ENCODE measurements at regions not wholly inside any gene's neighbourhood (a gene's known extent, or its start where the extent isn't known, plus 50 kb on each side); places are given as distances from the start of the nearest gene placed in this dataset.

DNA sequence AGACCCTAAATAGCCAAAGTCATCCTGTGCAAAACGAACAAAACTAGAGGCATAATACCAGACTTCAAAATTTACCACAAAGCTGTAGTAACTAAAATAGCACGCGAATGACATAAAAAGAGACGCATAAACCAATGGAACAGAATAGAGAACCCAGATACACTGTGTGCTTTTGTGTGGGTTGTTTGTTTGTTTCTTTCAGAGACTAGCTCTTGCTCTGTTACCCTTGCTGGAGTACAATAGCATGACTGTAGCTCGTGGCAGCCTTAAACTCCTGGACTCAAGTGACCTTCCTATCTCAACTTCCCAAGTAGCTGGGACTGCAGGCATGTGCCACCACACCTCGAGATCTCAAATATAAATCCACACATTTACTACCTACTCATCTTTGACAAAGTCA is 1314.6 kb upstream of the GBE1 start:
- Mint-ChIP-seq H3K4me1 (no peaks in the 10 kb centered on the region), H3K27me3 (ENCODE audit: insufficient read depth, low read depth, poor library complexity) (no peaks in the 10 kb centered on the region), H3K36me3 (ENCODE audit: low read depth) (no peaks in the 10 kb centered on the region), H3K27ac (no peak overlapping the region), H3K4me3 (no peak overlapping the region), H3K9me3 (no peaks in the 10 kb centered on the region)
- H3K4me3 ChIP-seq, result no peak overlapping the region
- H4K20me1 ChIP-seq (replicated peaks; ENCODE audit: insufficient read depth), result no peaks in the 10 kb centered on the region
- no peak overlapping the region for H2AFZ ChIP-seq
- H3K79me2 ChIP-seq (replicated peaks; ENCODE audit: insufficient read depth), result no peaks in the 10 kb centered on the region
- H3K4me2 ChIP-seq, result no peak overlapping the region
- DNase-seq (ENCODE audit: low spot score) (no peak), ATAC-seq (no peak)
- no peaks in the 10 kb centered on the region for H3K36me3 ChIP-seq (ENCODE audit: insufficient read depth)
- H3K4me1 ChIP-seq (ENCODE audit: insufficient read depth), result no peaks in the 10 kb centered on the region
- H3K27me3 ChIP-seq (ENCODE audit: insufficient read depth), result no peaks in the 10 kb centered on the region
- H3F3A ChIP-seq (replicated peaks; ENCODE audit: low read depth), result no peaks in the 10 kb centered on the region
- no peaks in the 10 kb centered on the region for H3K9me2 ChIP-seq (ENCODE audit: insufficient read depth)
- no peak overlapping the region for H3K27ac ChIP-seq (ENCODE audit: low read depth)
- no peak for TF ChIP-seq EZH2phosphoT487 (IDR thresholded peaks at IDR 0.05; ENCODE audit: unreplicated experiment)
- TF ChIP-seq, protein P1, sequence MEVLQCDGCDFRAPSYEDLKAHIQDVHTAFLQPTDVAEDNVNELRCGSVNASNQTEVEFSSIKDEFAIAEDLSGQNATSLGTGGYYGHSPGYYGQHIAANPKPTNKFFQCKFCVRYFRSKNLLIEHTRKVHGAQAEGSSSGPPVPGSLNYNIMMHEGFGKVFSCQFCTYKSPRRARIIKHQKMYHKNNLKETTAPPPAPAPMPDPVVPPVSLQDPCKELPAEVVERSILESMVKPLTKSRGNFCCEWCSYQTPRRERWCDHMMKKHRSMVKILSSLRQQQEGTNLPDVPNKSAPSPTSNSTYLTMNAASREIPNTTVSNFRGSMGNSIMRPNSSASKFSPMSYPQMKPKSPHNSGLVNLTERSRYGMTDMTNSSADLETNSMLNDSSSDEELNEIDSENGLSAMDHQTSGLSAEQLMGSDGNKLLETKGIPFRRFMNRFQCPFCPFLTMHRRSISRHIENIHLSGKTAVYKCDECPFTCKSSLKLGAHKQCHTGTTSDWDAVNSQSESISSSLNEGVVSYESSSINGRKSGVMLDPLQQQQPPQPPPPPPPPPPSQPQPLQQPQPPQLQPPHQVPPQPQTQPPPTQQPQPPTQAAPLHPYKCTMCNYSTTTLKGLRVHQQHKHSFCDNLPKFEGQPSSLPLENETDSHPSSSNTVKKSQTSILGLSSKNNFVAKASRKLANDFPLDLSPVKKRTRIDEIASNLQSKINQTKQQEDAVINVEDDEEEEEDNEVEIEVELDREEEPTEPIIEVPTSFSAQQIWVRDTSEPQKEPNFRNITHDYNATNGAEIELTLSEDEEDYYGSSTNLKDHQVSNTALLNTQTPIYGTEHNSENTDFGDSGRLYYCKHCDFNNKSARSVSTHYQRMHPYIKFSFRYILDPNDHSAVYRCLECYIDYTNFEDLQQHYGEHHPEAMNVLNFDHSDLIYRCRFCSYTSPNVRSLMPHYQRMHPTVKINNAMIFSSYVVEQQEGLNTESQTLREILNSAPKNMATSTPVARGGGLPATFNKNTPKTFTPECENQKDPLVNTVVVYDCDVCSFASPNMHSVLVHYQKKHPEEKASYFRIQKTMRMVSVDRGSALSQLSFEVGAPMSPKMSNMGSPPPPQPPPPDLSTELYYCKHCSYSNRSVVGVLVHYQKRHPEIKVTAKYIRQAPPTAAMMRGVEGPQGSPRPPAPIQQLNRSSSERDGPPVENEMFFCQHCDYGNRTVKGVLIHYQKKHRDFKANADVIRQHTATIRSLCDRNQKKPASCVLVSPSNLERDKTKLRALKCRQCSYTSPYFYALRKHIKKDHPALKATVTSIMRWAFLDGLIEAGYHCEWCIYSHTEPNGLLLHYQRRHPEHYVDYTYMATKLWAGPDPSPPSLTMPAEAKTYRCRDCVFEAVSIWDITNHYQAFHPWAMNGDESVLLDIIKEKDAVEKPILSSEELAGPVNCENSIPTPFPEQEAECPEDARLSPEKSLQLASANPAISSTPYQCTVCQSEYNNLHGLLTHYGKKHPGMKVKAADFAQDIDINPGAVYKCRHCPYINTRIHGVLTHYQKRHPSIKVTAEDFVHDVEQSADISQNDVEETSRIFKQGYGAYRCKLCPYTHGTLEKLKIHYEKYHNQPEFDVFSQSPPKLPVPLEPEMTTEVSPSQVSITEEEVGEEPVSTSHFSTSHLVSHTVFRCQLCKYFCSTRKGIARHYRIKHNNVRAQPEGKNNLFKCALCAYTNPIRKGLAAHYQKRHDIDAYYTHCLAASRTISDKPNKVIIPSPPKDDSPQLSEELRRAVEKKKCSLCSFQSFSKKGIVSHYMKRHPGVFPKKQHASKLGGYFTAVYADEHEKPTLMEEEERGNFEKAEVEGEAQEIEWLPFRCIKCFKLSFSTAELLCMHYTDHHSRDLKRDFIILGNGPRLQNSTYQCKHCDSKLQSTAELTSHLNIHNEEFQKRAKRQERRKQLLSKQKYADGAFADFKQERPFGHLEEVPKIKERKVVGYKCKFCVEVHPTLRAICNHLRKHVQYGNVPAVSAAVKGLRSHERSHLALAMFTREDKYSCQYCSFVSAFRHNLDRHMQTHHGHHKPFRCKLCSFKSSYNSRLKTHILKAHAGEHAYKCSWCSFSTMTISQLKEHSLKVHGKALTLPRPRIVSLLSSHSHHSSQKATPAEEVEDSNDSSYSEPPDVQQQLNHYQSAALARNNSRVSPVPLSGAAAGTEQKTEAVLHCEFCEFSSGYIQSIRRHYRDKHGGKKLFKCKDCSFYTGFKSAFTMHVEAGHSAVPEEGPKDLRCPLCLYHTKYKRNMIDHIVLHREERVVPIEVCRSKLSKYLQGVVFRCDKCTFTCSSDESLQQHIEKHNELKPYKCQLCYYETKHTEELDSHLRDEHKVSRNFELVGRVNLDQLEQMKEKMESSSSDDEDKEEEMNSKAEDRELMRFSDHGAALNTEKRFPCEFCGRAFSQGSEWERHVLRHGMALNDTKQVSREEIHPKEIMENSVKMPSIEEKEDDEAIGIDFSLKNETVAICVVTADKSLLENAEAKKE (CRISPR knock-in tag; IDR thresholded peaks at IDR 0.05), result no peak
- TF ChIP-seq POLR2AphosphoS5 (IDR thresholded peaks at IDR 0.05; ENCODE audit: low read depth), result no peak
- TF ChIP-seq JUNB (IDR thresholded peaks at IDR 0.05; ENCODE audit: unreplicated experiment), result no peak
- TF ChIP-seq NANOG (IDR thresholded peaks at IDR 0.05; ENCODE audit: borderline replicate concordance), result no peak
- no peak for TF ChIP-seq ZNF114 (CRISPR knock-in tag; IDR thresholded peaks at IDR 0.05)
- TF ChIP-seq ZNF331 (CRISPR knock-in tag; IDR thresholded peaks at IDR 0.05; ENCODE audit: low read depth), result no peak
- TF ChIP-seq CREB1 (CRISPR knock-in tag; IDR thresholded peaks at IDR 0.05; ENCODE audit: low read depth), result no peak
- TF ChIP-seq, protein P2, sequence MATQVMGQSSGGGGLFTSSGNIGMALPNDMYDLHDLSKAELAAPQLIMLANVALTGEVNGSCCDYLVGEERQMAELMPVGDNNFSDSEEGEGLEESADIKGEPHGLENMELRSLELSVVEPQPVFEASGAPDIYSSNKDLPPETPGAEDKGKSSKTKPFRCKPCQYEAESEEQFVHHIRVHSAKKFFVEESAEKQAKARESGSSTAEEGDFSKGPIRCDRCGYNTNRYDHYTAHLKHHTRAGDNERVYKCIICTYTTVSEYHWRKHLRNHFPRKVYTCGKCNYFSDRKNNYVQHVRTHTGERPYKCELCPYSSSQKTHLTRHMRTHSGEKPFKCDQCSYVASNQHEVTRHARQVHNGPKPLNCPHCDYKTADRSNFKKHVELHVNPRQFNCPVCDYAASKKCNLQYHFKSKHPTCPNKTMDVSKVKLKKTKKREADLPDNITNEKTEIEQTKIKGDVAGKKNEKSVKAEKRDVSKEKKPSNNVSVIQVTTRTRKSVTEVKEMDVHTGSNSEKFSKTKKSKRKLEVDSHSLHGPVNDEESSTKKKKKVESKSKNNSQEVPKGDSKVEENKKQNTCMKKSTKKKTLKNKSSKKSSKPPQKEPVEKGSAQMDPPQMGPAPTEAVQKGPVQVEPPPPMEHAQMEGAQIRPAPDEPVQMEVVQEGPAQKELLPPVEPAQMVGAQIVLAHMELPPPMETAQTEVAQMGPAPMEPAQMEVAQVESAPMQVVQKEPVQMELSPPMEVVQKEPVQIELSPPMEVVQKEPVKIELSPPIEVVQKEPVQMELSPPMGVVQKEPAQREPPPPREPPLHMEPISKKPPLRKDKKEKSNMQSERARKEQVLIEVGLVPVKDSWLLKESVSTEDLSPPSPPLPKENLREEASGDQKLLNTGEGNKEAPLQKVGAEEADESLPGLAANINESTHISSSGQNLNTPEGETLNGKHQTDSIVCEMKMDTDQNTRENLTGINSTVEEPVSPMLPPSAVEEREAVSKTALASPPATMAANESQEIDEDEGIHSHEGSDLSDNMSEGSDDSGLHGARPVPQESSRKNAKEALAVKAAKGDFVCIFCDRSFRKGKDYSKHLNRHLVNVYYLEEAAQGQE (IDR thresholded peaks at IDR 0.05; ENCODE audit: unreplicated experiment), result no peak
- TF ChIP-seq, protein P3, sequence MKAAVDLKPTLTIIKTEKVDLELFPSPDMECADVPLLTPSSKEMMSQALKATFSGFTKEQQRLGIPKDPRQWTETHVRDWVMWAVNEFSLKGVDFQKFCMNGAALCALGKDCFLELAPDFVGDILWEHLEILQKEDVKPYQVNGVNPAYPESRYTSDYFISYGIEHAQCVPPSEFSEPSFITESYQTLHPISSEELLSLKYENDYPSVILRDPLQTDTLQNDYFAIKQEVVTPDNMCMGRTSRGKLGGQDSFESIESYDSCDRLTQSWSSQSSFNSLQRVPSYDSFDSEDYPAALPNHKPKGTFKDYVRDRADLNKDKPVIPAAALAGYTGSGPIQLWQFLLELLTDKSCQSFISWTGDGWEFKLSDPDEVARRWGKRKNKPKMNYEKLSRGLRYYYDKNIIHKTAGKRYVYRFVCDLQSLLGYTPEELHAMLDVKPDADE (IDR thresholded peaks at IDR 0.05), result no peak
- TF ChIP-seq EZH2 (IDR thresholded peaks at IDR 0.05; ENCODE audit: low read depth, unreplicated experiment), result no peak
- TF ChIP-seq, protein P4, sequence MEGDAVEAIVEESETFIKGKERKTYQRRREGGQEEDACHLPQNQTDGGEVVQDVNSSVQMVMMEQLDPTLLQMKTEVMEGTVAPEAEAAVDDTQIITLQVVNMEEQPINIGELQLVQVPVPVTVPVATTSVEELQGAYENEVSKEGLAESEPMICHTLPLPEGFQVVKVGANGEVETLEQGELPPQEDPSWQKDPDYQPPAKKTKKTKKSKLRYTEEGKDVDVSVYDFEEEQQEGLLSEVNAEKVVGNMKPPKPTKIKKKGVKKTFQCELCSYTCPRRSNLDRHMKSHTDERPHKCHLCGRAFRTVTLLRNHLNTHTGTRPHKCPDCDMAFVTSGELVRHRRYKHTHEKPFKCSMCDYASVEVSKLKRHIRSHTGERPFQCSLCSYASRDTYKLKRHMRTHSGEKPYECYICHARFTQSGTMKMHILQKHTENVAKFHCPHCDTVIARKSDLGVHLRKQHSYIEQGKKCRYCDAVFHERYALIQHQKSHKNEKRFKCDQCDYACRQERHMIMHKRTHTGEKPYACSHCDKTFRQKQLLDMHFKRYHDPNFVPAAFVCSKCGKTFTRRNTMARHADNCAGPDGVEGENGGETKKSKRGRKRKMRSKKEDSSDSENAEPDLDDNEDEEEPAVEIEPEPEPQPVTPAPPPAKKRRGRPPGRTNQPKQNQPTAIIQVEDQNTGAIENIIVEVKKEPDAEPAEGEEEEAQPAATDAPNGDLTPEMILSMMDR (conservative IDR thresholded peaks at IDR 0.05; ENCODE audit: low read depth in 2 of 2), result no peak
- no peak for TF ChIP-seq STAT1 (IDR thresholded peaks at IDR 0.05; ENCODE audit: unreplicated experiment)
